Spleen (tissue), 7 donors: ENCODE measurements at regions not wholly inside any gene's neighbourhood (a gene's known extent, or its start where the extent isn't known, plus 50 kb on each side); places are given as distances from the start of the nearest gene placed in this dataset.

Experiments
- CTCF ChIP-seq, 11 experiments: fragments of 200-600 bp in 7 of 11; fragments of 450-650 bp in 4 of 11; sonication (generic) in 4 of 11; IDR thresholded peaks in 8 of 11; conservative IDR thresholded peaks in 3 of 11; 1 replicate in 7 of 11; 2 replicates in 4 of 11; pipeline versions ENCODE4 v1.4.0 to v1.8.0; 2016 to 2021; ENCODE audit warnings: antibody characterized with exemption in 11 of 11, inconsistent platforms in 4 of 11, mild to moderate bottlenecking in 1 of 11
- POLR2A ChIP-seq, 3 donors: fragments of 450-650 bp; IDR thresholded peaks; one replicate each; pipeline ENCODE4 v1.5.1; 2017; ENCODE audit warnings: antibody characterized with exemption in 3 of 3, mild to moderate bottlenecking in 1 of 3
- POLR2AphosphoS5 ChIP-seq, 3 donors: sonication (generic); formaldehyde crosslinking; IDR thresholded peaks; one replicate each; pipeline ENCODE4 v1.5.1; 2017; ENCODE audit warnings: antibody characterized with exemption in 3 of 3
- donor health status: DM: no; HTN: no; CAD: no; lungs with moderate emphysema.
- donor health status: DM: no; HTN: no; CAD: no.
- donor health status: DM: no; HTN: no; CAD: no.

- TF ChIP-seq CTCF (IDR thresholded peaks at IDR 0.05 in 8 of 11, conservative IDR thresholded peaks at IDR 0.05 in 3 of 11) (no peak), POLR2AphosphoS5 (IDR thresholded peaks at IDR 0.05) (no peak), POLR2A (IDR thresholded peaks at IDR 0.05) (no peak)
Measured at GRCh38 chr15:31839388-31839787, 190.9 kb upstream of the CHRNA7 start.
